Esophagus (tissue), 2 donors: ENCODE measurements at regions not wholly inside any gene's neighbourhood (a gene's known extent, or its start where the extent isn't known, plus 50 kb on each side); places are given as distances from the start of the nearest gene placed in this dataset.
"Not testable (repeated sequence)": the region's sequence is repeated elsewhere in the genome, so short reads cannot be mapped to it uniquely, and the experiment has no call there.

Experiments used
- H3K27ac ChIP-seq, 2 donors: one replicate each; pipeline ENCODE4 v1.5.1; 2013; ENCODE audit warnings: low read depth in 2 of 2, mild to moderate bottlenecking in 2 of 2, inconsistent platforms in 1 of 2, low read length in 1 of 2, moderate library complexity in 1 of 2
- H3K27me3 ChIP-seq, 2 donors: one replicate each; pipeline ENCODE4 v1.6.1; 2013; ENCODE audit warnings: low read length in 2 of 2, control low read depth in 1 of 2, mild to moderate bottlenecking in 1 of 2; ENCODE audit not compliant: insufficient read depth in 2 of 2, control insufficient read depth in 1 of 2
- H3K36me3 ChIP-seq, 2 donors: one replicate each; pipeline ENCODE4 v1.6.1; 2013; ENCODE audit warnings: low read length in 1 of 2; ENCODE audit not compliant: control insufficient read depth in 2 of 2, insufficient read depth in 2 of 2
- H3K4me1 ChIP-seq, 2 donors: one replicate each; pipeline ENCODE4 v1.6.1; 2013; ENCODE audit warnings: low read length in 1 of 2; ENCODE audit not compliant: control insufficient read depth in 2 of 2, insufficient read depth in 2 of 2
- H3K4me3 ChIP-seq, 2 donors: one replicate each; pipeline ENCODE4 v1.5.1; 2013; ENCODE audit warnings: low read length in 2 of 2, mild to moderate bottlenecking in 2 of 2, low read depth in 1 of 2, moderate library complexity in 1 of 2
- H3K9me3 ChIP-seq, 2 donors: one replicate each; pipeline ENCODE4 v1.6.1; 2013; ENCODE audit warnings: mild to moderate bottlenecking in 2 of 2, low read depth in 1 of 2, low read length in 1 of 2, moderate library complexity in 1 of 2; ENCODE audit not compliant: control insufficient read depth in 2 of 2, insufficient read depth in 1 of 2
- WGBS, 2 donors: extraction: QIAGEN DNeasy Blood & Tissue Kit; methylation state at CpG; one replicate each; pipeline ENCODE4 v1.1.7; 2013; 5-methylcytosine and 5-hydroxymethylcytosine counted together
- donor health status: healthy with polysubstance abuse.
- donor health status: Bipolar disorder and iron deficiency.

DNA sequence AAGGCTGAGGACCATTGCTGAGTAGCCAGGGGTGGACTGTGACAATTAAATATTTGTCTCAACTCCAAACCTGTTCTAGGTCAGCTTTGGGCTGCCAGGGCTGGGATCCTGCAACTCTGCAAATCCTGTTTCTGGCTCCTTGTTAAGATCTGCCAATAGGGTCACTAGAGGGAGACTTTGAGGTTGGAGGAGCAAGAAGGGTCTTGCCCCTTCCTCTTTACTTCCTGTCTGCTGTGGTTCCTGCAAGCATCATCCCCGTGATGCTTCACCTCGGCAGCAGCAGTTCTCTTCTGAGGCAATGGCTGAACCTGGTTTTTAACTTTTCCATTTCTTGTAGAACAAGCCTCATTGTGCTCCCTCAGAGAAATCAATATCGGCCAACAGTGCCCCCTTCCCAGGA lies 124.6 kb downstream of the IRX5 start:
- H3K27ac ChIP-seq, result no peak overlapping the region
- H3K9me3 ChIP-seq, result peaks cover 5% of the 10 kb centered on the region in 2 donors
- WGBS, 2 donors, result 86 to 93% methylated on average over 3 of the region's 3 CpGs
- no peak overlapping the region for H3K4me3 ChIP-seq
- H3K4me1 ChIP-seq, result peaks cover 0 to 3% of the 10 kb centered on the region in 2 donors
- H3K36me3 ChIP-seq, result no peaks in the 10 kb centered on the region
- peaks cover 5% of the 10 kb centered on the region in 2 donors for H3K27me3 ChIP-seq

GRCh38 chr16:55056585-55057401 lies 126.1 kb downstream of the IRX5 start:
- 4 to 5% methylated on average over 64 of the region's 64 CpGs for WGBS, 2 donors
- Histone ChIP-seq H3K36me3 (no peaks in the 10 kb centered on the region), H3K4me3 (peak overlapping the region in 1 of 2 donors; percentile 44), H3K9me3 (peaks cover 5% of the 10 kb centered on the region in 2 donors), H3K27ac (no peak overlapping the region), H3K27me3 (peaks cover 5% of the 10 kb centered on the region in 2 donors), H3K4me1 (peaks cover 0 to 3% of the 10 kb centered on the region in 2 donors)

GRCh38 chr16:55057866-55058265 lies 127.2 kb downstream of the IRX5 start:
- Histone ChIP-seq H3K36me3 (no peaks in the 10 kb centered on the region), H3K27me3 (peaks cover 5% of the 10 kb centered on the region in 2 donors), H3K27ac (no peak overlapping the region), H3K4me1 (peaks cover 0 to 3% of the 10 kb centered on the region in 2 donors), H3K4me3 (no peak overlapping the region), H3K9me3 (peaks cover 5% of the 10 kb centered on the region in 2 donors)
- WGBS, 2 donors, result 83% methylated on average over 6 of the region's 6 CpGs

DNA sequence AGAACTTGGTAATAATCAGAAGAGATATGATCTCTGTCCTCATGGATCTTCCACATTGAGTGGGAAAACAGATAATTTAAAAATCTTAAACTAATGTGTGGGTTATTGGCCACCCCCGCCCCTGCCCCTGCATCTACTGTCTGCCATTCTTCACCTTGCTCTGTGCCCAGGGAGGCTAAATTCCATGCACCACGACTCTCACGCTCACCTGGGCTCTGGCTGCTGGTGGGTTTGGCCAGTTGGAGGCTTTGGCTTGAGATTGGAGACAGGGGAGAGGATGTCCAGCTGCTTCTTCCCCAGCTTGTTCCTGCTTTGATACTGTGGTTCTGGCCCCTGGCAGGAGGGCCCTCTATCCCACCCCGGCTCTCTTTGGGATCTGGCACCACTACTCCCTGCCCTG lies 127.9 kb downstream of the IRX5 start:
- Histone ChIP-seq H3K4me3 (no peak overlapping the region), H3K27me3 (peaks cover 5% of the 10 kb centered on the region in 2 donors), H3K36me3 (no peaks in the 10 kb centered on the region), H3K4me1 (peaks cover 0 to 3% of the 10 kb centered on the region in 2 donors), H3K27ac (no peak overlapping the region), H3K9me3 (peaks cover 5% of the 10 kb centered on the region in 2 donors)
- 67 to 86% methylated on average over 4 of the region's 4 CpGs for whole genome bisulfite sequencing, 2 donors

- Histone ChIP-seq H3K4me3 (no peak overlapping the region), H3K27ac (no peak overlapping the region), H3K4me1 (peaks cover 0 to 3% of the 10 kb centered on the region in 2 donors), H3K36me3 (no peaks in the 10 kb centered on the region), H3K9me3 (peaks cover 5% of the 10 kb centered on the region in 2 donors), H3K27me3 (peaks cover 5% of the 10 kb centered on the region in 2 donors)
- 63 to 75% methylated on average over 2 of the region's 2 CpGs for WGBS, 2 donors
These were observed 128.5 kb downstream of the IRX5 start for GRCh38 chr16:55059146-55059545.

GRCh38 chr16:55061126-55061525 lies 130.5 kb downstream of the IRX5 start:
- H3K4me1 ChIP-seq, result peaks cover 0 to 3% of the 10 kb centered on the region in 2 donors
- no peak overlapping the region for H3K4me3 ChIP-seq
- WGBS, 2 donors, result 98 to 100% methylated on average over 1 of the region's 1 CpG
- no peaks in the 10 kb centered on the region for H3K36me3 ChIP-seq
- no peak overlapping the region for H3K27ac ChIP-seq
- peaks cover 4 to 5% of the 10 kb centered on the region in 2 donors for H3K27me3 ChIP-seq
- H3K9me3 ChIP-seq, result no peaks in the 10 kb centered on the region

DNA sequence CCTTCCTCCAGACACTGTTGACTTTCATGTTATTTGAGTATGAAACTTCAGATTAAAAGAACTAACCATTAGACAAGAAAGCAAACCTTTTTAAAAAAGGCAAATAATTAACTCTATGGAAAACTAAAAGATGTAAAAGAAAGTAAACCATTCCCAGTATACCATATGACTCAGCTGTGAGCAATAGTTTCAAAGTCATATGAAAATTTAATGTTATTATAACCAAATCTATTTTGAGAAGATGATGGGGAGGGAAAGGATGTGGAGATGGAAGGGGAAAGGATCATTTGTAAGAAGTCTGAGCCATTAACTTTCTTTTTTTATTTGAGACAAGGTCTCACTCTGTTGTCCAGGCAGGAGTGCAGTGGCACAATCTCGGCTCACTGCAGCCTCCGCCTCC lies 131.8 kb downstream of the IRX5 start:
- Histone ChIP-seq H3K4me3 (no peak overlapping the region), H3K27ac (no peak overlapping the region), H3K9me3 (no peaks in the 10 kb centered on the region), H3K4me1 (no peaks in the 10 kb centered on the region), H3K36me3 (no peaks in the 10 kb centered on the region), H3K27me3 (peaks cover 0 to 4% of the 10 kb centered on the region in 2 donors)
- WGBS, 2 donors, result 81 to 90% methylated on average over 2 of the region's 2 CpGs

GRCh38 chr16:55072976-55073375 lies 142.3 kb downstream of the IRX5 start:
- peaks cover 0 to 2% of the 10 kb centered on the region in 2 donors for H3K9me3 ChIP-seq
- H3K27ac ChIP-seq, result no peak overlapping the region
- no peaks in the 10 kb centered on the region for H3K4me1 ChIP-seq

GRCh38 chr16:55073830-55074229 lies 143.2 kb downstream of the IRX5 start:
- H3K4me3 ChIP-seq, result no peak overlapping the region
- H3K27me3 ChIP-seq, result no peaks in the 10 kb centered on the region
- H3K36me3 ChIP-seq, result no peaks in the 10 kb centered on the region
- no peaks in the 10 kb centered on the region for H3K4me1 ChIP-seq
- WGBS, 2 donors, result 88 to 94% methylated on average over 4 of the region's 4 CpGs
- no peak overlapping the region for H3K27ac ChIP-seq
- peaks cover 0 to 2% of the 10 kb centered on the region in 2 donors for H3K9me3 ChIP-seq

More at GRCh38 chr16:55072976-55073375, 142.3 kb downstream of the IRX5 start:
- 88 to 93% methylated on average over 1 of the region's 1 CpG for WGBS, 2 donors
- H3K36me3 ChIP-seq, result no peaks in the 10 kb centered on the region
- H3K27me3 ChIP-seq, result no peaks in the 10 kb centered on the region
- H3K4me3 ChIP-seq, result no peak overlapping the region

DNA sequence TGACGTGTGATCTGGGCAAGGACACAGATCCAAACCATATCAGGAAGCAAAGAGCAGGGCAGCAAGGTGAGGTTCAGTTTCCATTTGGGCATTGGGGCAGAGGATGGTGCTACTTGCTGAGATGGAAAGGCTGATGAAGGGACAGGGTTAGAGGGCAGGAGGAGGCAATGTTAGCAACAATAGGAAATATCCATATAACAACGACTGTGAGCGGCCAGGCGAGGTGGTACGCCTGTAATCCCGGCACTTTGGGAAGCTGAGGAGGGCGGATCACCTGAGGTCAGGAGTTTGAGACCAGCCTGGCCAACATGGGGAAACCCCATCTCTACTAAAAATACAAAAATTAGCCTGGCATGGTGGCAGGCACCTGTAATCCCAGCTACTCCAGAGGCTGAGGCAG lies 144.5 kb downstream of the IRX5 start:
- H3K36me3 ChIP-seq, H3K9me3 ChIP-seq, H3K27ac ChIP-seq, H3K27me3 ChIP-seq, H3K4me1 ChIP-seq, H3K4me3 ChIP-seq: not testable (repeated sequence)
- WGBS, 2 donors, result 85 to 87% methylated on average over 7 of the region's 7 CpGs
